ENCODE measurements at regions not wholly inside any gene's neighbourhood (a gene's known extent, or its start where the extent isn't known, plus 50 kb on each side); places are given as distances from the start of the nearest gene placed in this dataset.

DNA sequence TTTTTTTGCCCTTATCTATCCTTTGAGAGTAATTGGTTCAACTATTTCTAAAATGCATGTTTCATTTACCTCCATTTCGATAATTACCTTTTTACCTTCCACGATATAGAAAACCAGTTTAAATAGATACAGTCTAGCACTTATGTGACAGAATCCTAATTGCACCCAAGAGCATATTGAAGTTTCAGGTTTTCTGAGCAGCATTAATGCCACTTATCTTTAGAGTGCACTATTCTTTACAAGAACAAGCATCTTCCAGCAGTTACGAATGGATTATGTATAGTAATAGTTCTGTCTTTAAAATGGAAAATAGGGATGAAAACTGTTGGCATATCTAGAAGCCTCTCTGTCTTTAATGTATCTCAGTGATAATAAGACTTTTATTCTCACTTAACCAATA, 82.2 kb upstream of the ATXN7L3B start:
- TF ChIP-seq POLR2A (IDR thresholded peaks at IDR 0.05; ENCODE audit: low read length) (no peak), GATA1 (IDR thresholded peaks at IDR 0.05; ENCODE audit: low read depth, low read length) (no peak)

Data from erythroblast (primary cell).